ENCODE measurements at regions not wholly inside any gene's neighbourhood (a gene's known extent, or its start where the extent isn't known, plus 50 kb on each side); places are given as distances from the start of the nearest gene placed in this dataset.

DNA sequence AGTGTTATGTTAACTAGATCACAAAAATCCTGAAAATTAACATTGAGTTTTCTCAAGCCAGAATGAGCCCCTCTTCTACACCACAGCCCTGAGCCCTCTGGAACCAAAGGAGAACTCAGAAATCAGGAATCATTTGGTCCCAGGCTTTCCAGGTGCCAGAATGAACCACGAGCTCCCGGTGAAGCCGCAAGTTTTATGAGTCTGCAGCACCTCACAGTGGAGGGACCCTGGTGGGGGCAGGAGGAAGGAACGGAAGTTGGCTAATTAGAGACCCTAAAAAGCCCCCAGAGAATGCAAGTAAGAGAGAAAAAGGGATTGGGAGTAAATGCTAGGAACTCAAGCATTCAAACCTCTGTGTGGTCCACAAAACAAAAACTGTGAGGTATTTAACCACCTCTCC is 52.9 kb upstream of the BCL2L14 start:
- no peak for DNase-seq

DNA sequence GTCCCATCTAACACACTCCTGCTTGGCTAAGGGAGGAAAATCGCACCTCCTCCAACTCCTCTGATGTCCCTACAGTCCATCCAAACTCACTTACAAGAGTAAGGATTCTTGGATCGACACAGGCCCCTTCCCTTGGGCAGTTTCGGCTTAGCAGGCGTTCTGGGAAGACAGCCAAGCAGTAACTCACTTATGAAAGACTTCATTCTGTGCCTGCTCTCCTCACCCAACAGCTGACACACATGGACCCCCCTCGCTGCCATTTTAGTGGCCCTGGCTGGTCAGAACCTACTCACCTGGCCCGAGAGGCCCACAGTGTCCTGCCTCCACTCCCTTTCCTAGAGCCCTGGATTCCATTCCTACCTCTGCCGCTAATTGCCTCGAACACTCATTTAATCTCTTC is 52.3 kb upstream of the BCL2L14 start:
- DNase-seq = no peak

DNA sequence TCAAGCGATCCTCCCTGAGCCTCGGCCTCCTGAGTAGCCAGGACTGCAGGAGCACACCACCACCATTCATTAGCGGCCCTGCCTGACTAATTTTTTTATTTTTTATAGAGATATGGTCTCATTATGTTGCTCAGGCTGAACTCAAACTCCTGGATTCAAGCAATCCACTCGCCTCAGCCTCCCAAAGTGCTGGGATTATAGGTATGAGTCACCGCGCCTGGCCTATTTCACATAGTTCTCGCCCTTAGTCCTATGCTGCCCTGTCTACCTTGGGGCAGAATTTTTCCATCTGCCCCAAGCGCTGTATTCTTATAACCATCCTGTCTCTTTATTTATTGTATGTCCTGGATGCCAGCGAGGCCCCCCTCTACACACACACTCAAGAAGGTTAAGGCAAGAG is 50.9 kb upstream of the BCL2L14 start:
- no peak for DNase-seq

DNA sequence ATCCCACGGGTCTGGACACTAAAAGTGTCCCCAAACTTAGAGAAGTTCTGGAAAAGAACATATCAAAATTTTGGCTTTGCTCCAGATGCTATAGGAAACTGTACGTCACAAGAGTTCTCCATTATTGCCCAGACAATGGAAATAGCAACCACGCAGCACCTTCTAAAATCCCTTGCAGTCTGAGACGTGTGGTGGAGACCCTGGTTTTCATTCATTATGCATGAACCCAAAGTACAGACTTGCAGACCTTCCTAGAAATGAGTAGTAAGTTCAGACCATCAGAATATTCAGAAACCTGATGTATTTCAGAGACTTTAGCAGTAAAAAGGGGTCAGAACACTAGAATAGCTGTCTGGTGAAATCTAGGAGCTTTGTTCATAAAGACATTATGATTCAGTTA is 50.0 kb upstream of the BCL2L14 start:
- DNase-seq = no peak

Measured in activated CD4-positive, alpha-beta T cell treated with anti-CD3 and anti-CD28 coated beads, Interleukin-2, amount 50 U/mL, for 4 hours (primary cell).